MM.1S (cell line): ENCODE measurements at regions not wholly inside any gene's neighbourhood (a gene's known extent, or its start where the extent isn't known, plus 50 kb on each side); places are given as distances from the start of the nearest gene placed in this dataset.

ENCODE experiments used
- CTCF ChIP-seq: fragments of 300-600 bp; sonication (generic); IDR thresholded peaks from 2 replicates; pipeline ENCODE4 v1.5.1; 2016; ENCODE audit warnings: antibody characterized with exemption, low read length, mixed read lengths
- EZH2 ChIP-seq: fragments of 300-600 bp; sonication (generic); optimal IDR thresholded peaks from 2 replicates; pipeline ENCODE3; 2017; ENCODE audit warnings: low read depth, mild to moderate bottlenecking, antibody characterized with exemption, low read length, mixed read lengths

- no peak for TF ChIP-seq CTCF
- no peak for TF ChIP-seq EZH2
Measured at GRCh38 chr4:176856421-176856820, 63.7 kb upstream of the VEGFC start.
